GM19023 (cell line): ENCODE measurements at regions not wholly inside any gene's neighbourhood (a gene's known extent, or its start where the extent isn't known, plus 50 kb on each side); places are given as distances from the start of the nearest gene placed in this dataset.

ENCODE experiments used
- ATAC-seq: cut with Tn5 transposase; IDR thresholded peaks from one replicate; pipeline ENCODE4 v1.9.1; 2021; ENCODE audit warnings: mild to moderate bottlenecking, moderate library complexity; ENCODE audit not compliant: unreplicated experiment

- no peak for ATAC-seq
Measured at GRCh38 chr6:139497345-139497961, 123.0 kb upstream of the CITED2 start.

GRCh38 chr6:139496654-139497344, 122.4 kb upstream of the CITED2 start:
- no peak for ATAC-seq

DNA sequence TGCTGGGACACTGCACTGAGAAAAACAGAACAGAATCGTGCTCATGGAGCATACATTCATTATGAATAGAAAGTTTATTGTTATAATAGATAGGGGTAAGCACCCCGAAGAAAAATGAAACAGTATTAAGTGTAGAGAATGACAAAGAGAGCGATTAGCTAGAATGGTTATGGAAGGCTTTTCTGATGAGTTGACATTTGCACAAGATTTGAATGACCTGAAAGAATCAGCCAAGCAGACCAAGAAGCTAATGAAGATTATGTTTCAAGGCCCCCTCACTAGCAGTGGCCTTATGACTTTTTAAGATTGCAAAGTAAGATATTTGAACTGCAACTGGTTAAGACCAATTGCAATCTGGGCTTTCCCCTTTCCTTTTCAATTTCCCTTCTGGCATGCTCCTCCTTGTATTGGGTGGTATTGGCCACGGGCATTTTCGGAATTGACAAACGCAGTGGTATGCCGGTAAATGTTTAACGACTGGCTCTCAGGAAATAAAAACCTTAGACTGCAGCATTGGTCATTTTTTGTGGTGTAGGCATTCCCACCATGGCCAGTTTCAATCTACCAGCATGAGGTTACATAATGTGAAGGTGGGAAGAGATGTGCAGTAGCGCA, 120.0 kb upstream of the CITED2 start:
- no peak for ATAC-seq

DNA sequence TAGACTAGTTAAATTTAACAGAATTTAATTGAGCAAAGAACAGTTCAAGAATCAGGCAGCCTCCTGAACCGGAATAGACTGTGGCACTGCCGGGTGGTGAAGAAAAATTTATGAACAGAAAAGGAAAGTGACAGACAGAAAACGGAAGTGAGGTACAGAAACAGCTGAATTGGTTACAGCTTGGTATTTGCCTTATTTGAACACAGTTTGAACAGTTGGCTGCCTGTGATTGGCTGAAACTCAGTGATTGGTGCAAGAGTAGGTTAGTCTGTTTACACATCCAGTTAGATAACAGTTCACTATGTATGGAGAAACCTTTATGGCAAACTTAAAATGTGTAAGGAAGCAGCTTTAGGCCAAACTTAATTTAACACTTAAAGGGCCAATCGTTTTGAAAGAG, 116.0 kb upstream of the CITED2 start:
- no peak for ATAC-seq

- no peak for ATAC-seq
Measured at GRCh38 chr6:139486476-139486799, 112.0 kb upstream of the CITED2 start.

DNA sequence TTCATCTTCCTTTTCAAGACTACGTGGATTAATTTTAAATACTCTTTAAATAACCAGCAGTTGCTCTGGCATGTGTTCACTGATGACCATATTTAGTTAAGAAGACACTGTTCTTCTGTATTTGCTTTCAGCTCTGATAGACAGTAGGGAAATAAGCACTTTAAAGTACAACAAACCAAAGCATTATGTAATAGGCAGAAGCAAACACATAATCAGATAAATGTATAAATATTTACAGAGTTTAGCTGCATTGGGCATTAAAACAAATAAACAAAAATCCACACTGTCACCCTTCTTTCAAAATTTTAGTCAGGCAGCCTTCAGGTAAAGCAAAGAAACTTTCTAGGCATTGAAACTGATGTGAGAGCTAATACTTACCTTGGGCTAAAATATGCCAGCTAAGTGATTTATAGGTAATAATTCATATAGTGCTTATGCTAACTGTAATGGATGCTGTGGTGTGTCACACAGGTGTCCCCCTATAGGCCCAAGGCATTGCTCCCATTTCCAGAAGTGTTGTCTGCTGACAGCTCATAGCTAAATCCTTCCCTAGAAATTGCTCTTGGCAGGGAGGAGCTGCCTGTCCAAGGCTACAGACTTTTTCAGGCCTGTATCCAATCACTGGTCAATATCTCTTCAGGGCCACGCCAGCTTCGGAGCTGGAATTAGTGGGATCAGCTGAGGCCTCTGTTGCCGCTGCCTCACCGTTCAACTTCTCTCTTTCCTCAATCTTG, 111.5 kb upstream of the CITED2 start:
- ATAC-seq = no peak

- no peak for ATAC-seq
Measured at GRCh38 chr6:139485185-139485584, 110.7 kb upstream of the CITED2 start.

DNA sequence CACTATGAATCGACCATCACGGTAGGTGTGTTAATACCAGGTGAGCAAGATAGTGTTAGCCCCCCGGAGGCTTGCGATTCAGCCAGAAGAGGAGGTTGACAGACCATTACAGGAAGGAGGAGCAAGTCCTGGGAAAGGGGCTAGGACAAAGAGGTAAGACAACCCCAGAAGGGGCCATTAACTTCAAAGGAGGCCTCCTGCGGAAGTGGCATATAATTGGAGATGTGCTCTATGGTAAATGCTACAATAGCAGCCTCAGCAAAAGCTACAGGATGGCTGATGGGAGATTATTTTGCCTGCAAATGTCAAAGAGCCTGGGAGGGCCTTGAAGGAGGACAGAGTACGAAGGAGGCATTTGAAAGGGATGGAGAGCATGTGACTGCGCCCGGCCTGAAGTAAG, 108.6 kb upstream of the CITED2 start:
- no peak for ATAC-seq

GRCh38 chr6:139482287-139482686, 107.8 kb upstream of the CITED2 start:
- no peak for ATAC-seq

- ATAC-seq = no peak
Measured at GRCh38 chr6:139480356-139481165, 106.1 kb upstream of the CITED2 start.

DNA sequence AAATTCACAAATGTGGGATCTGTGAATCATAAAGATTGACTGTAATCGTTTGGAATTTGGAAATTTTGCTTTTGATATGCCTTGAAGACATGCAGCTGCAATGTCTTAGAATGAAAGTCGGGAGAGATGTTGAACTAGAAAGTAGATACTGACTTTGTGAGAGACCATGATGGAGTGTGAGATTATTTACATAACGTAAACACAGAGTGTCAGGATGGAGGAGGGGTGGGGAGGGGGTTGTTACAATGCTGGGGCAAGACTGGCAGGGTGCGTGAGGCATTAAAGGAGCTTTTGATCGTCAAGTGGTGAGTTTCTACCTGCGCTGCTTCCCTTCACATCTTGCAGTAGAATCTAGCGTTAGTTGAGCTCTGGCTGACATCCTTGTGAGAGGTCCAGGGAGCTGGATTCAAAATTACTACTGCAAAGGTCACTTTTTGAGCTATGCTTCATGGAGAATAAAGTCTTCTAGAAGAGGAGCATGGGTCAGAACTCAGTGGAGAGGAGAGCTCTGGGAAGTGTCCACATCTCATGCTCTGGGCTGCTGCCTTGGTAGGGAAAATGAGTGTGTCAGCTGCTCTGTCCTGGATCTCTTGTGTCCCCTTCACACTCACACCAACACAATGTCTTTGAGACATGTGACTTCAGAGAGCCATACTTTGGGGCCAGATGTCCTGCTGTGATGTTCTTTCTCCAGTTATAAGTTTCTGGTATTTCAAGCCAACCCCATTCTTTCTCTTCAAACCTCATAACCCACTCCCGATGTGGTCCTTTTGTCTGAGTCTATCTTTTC, 105.2 kb upstream of the CITED2 start:
- ATAC-seq = no peak

- ATAC-seq = no peak
Measured at GRCh38 chr6:139475646-139476045, 101.2 kb upstream of the CITED2 start.

DNA sequence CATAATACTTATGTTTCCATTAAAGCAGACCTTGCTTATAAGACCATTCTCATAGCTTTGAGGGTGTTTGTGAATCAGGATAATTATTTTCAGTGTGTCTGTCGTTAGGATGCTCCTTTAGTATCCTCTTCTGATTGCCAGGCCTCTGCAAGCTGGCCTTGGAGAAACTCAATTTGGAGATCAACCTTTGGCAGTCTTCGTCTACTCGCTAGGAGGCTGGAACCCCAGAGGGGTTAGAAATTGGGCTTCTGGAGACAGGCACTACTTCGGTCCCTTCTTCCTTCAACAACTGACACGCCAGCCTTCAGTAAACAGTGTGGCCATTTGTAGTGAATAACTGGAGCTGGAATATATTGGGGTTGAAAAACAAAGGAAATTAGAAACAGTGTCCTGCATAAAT, 100.8 kb upstream of the CITED2 start:
- no peak for ATAC-seq

GRCh38 chr6:139474145-139475108, 100.0 kb upstream of the CITED2 start:
- ATAC-seq = no peak

- ATAC-seq = no peak
Measured at GRCh38 chr6:139473731-139474130, 99.3 kb upstream of the CITED2 start.

DNA sequence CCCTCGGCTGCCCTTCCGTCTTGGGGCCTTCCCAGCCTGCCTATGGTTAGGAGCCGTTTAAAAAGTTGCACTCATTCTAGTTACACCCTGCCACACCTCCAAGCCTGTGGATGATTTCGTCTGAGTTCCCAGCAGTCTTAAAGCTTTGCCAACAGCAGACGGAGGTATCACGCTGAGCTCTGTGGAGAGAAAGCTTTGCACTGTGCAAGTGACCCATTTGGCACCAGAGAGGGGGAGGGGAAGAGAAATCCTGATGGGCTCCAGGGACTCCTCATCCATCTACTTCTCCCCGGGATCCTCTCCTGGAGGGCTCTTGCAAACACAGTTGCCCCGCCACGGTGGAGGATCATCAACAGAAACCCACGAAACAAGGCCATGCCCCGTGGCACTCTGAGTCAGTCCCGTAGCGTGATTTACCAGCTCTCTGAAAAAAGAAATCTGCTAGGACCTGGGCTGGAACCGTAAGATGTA, 98.8 kb upstream of the CITED2 start:
- ATAC-seq = no peak

DNA sequence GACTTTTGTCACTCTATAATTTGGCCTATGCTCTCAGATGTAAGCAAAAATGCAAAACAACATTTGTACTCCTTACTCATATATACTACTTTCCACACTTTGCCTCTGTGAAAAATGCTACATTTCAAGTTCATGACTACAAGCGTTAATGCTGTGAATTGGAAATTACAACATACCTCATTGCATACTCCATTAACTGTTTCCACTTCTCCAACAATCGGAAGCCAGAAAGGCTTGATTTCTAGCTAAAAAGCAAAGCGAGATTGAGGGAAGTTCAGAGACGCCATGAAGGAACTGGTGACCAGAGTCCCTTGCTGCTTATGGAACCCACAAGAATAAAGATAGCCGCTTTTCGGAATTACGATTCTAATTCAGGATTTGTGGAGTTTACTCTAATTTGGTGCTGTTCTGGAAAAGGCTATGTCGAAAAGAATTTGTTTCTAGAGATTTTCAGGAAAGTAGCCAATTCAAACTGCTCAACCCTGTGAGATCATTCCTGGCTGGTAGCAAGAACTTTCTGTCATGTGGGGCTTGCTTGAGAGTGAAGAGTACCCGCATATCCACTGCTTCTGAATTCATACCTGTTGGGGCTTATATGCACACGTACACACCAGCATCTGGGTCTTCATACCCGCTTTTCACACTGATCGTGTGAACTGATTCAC, 98.0 kb upstream of the CITED2 start:
- no peak for ATAC-seq

DNA sequence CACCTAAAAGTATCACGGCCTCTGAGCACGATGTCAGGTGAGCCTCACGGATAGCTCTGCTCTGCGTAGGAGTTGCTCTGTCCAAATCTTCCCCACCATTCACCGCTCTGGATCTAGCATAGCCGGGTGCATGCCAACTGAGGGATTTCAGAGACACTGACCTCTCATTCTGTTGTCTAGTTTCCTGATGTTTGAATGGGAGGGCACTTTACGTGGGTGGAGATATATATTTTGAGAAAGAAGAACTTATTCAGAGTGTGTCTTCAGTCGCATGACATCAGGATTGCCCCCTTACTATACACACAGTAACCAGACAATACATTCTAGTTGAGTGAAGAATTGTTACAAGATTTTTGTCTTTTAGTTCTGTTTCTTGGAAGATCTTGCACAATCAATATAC, 96.5 kb upstream of the CITED2 start:
- ATAC-seq = no peak
